Loucy (cell line): ENCODE measurements at regions not wholly inside any gene's neighbourhood (a gene's known extent, or its start where the extent isn't known, plus 50 kb on each side); places are given as distances from the start of the nearest gene placed in this dataset.

ENCODE experiments used
- H2AFZ ChIP-seq: fragments of 200-600 bp; sonication (generic); 2 replicates; pipeline ENCODE4 v1.6.0; 2016; ENCODE audit warnings: antibody characterized with exemption, mild to moderate bottlenecking, low read length, moderate library complexity
- H3F3A ChIP-seq: fragments of 200-600 bp; 2 replicates; pipeline ENCODE4 v1.6.0; 2016; ENCODE audit warnings: antibody characterized with exemption, low read depth, mild to moderate bottlenecking
- H3K27me3 ChIP-seq: fragments of 200-600 bp; sonication (generic); 2 replicates; pipeline ENCODE4 v1.6.1; 2014; ENCODE audit warnings: low read length, mild to moderate bottlenecking; ENCODE audit not compliant: insufficient read depth, poor library complexity, severe bottlenecking
- H3K36me3 ChIP-seq: fragments of 200-600 bp; sonication (generic); 2 replicates; pipeline ENCODE4 v1.6.1; 2016; ENCODE audit warnings: low read length; ENCODE audit not compliant: insufficient read depth
- H3K4me1 ChIP-seq: fragments of 200-600 bp; sonication (generic); 2 replicates; pipeline ENCODE4 v1.5.1; 2014; ENCODE audit warnings: low read length, mild to moderate bottlenecking; ENCODE audit not compliant: insufficient read depth, poor library complexity, severe bottlenecking
- H3K4me2 ChIP-seq: fragments of 200-600 bp; sonication (generic); 2 replicates; pipeline ENCODE4 v1.6.0; 2014; ENCODE audit warnings: antibody characterized with exemption, low read length, low read depth, mild to moderate bottlenecking; ENCODE audit not compliant: poor library complexity, severe bottlenecking
- H3K4me3 ChIP-seq: fragments of 200-600 bp; sonication (generic); 2 replicates; pipeline ENCODE4 v1.5.1; 2014; ENCODE audit warnings: low read length, mild to moderate bottlenecking, mixed read lengths; ENCODE audit not compliant: poor library complexity, severe bottlenecking
- H3K79me2 ChIP-seq: fragments of 200-600 bp; sonication (generic); 2 replicates; pipeline ENCODE4 v1.6.1; 2014; ENCODE audit warnings: low read length; ENCODE audit not compliant: insufficient read depth
- H3K9ac ChIP-seq: fragments of 200-600 bp; sonication (generic); 2 replicates; pipeline ENCODE4 v1.6.0; 2014; ENCODE audit warnings: mild to moderate bottlenecking, low read depth, low read length, moderate library complexity; ENCODE audit not compliant: poor library complexity, severe bottlenecking
- H3K9me2 ChIP-seq: fragments of 200-600 bp; sonication (generic); replicated peaks from 2 replicates; pipeline ENCODE4 v1.6.1; 2016; ENCODE audit warnings: low read depth, low read length, mixed read lengths
- H3K9me3 ChIP-seq: fragments of 200-600 bp; sonication (generic); 2 replicates; pipeline ENCODE4 v1.6.1; 2014; ENCODE audit warnings: mild to moderate bottlenecking, antibody characterized with exemption, low read length, low read depth; ENCODE audit not compliant: insufficient read depth
- H4K20me1 ChIP-seq: fragments of 200-600 bp; sonication (generic); 2 replicates; pipeline ENCODE4 v1.6.0; 2014; ENCODE audit warnings: antibody characterized with exemption, low read length, mild to moderate bottlenecking; ENCODE audit not compliant: insufficient read depth, poor library complexity, severe bottlenecking
- EZH2phosphoT487 ChIP-seq: fragments of 200-600 bp; IDR thresholded peaks from 2 replicates; pipeline ENCODE4 v1.6.1; 2018; ENCODE audit warnings: antibody characterized with exemption, mild to moderate bottlenecking, moderate library complexity, borderline replicate concordance
- TF ChIP-seq, protein P1 (sequence below): fragments of 200-600 bp; sonication (generic); conservative IDR thresholded peaks from 2 replicates; pipeline ENCODE4 v1.5.1; 2014; ENCODE audit warnings: mild to moderate bottlenecking, antibody characterized with exemption, low read length

DNA sequence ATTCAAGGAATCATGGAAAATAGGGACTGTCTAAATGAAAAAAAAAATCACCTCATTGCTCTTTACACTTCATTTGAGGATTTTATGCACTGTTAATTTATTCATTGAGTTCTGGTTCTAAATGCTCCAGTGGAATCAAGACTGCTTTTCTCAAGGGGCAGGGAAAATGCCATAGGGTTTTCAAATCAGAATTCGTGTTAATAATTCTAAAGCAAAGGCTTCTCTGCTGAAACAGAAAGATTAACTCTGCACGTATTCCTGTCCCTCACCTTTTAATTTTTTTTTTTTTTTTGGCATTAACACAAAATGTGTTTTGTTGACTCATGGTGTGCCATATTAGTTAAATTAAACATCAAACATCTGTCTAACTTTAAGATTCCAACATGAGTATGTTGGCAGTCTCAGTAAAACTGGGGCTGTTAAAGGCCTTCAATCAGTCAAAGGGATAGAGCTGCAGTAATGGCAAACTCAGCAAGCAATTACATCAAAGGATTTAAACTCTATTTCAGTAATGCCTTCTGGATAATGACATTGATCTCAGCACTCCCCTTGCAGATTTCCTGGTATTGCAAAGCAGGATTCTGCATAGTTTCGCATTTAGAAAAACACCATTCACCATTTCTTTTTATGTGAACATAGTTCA, 878.1 kb downstream of the RAPGEF2 start:
- H3K9ac ChIP-seq: no peak overlapping the region
- H3F3A ChIP-seq: no peaks in the 10 kb centered on the region
- no peak overlapping the region for H2AFZ ChIP-seq
- no peaks in the 10 kb centered on the region for H4K20me1 ChIP-seq
- H3K36me3 ChIP-seq: no peaks in the 10 kb centered on the region
- H3K79me2 ChIP-seq: no peaks in the 10 kb centered on the region
- no peaks in the 10 kb centered on the region for H3K4me1 ChIP-seq
- no peaks in the 10 kb centered on the region for H3K9me3 ChIP-seq
- TF ChIP-seq, protein P1, sequence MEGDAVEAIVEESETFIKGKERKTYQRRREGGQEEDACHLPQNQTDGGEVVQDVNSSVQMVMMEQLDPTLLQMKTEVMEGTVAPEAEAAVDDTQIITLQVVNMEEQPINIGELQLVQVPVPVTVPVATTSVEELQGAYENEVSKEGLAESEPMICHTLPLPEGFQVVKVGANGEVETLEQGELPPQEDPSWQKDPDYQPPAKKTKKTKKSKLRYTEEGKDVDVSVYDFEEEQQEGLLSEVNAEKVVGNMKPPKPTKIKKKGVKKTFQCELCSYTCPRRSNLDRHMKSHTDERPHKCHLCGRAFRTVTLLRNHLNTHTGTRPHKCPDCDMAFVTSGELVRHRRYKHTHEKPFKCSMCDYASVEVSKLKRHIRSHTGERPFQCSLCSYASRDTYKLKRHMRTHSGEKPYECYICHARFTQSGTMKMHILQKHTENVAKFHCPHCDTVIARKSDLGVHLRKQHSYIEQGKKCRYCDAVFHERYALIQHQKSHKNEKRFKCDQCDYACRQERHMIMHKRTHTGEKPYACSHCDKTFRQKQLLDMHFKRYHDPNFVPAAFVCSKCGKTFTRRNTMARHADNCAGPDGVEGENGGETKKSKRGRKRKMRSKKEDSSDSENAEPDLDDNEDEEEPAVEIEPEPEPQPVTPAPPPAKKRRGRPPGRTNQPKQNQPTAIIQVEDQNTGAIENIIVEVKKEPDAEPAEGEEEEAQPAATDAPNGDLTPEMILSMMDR: no peak
- no peak for TF ChIP-seq EZH2phosphoT487
- no peak overlapping the region for H3K4me3 ChIP-seq
- no peak overlapping the region for H3K4me2 ChIP-seq
- H3K27me3 ChIP-seq: no peaks in the 10 kb centered on the region
- H3K9me2 ChIP-seq: no peaks in the 10 kb centered on the region

DNA sequence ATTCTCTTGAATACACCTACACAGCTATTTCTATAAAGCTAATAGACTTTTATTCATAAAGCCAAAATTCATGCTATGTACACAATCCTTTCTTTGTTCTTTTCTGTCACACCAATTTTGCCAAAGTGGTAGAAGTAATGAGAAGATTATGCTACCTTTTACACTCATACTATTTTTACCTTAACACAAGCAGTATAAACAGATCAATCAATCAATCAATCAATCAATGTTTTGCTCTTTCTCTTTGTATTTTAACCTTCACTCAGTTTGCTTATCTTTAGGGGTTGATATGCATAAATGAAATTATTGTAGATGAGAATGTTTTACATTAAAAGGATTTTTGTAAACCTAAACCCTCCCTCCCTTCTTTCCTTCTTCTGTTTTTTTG, 878.6 kb downstream of the RAPGEF2 start:
- Histone ChIP-seq H2AFZ (no peak overlapping the region), H3K79me2 (no peaks in the 10 kb centered on the region), H3K27me3 (no peaks in the 10 kb centered on the region), H3K36me3 (no peaks in the 10 kb centered on the region), H3K4me2 (no peak overlapping the region), H3K4me1 (no peaks in the 10 kb centered on the region), H3K9ac (no peak overlapping the region), H3F3A (no peaks in the 10 kb centered on the region), H4K20me1 (no peaks in the 10 kb centered on the region), H3K9me2 (no peaks in the 10 kb centered on the region), H3K9me3 (no peaks in the 10 kb centered on the region), H3K4me3 (no peak overlapping the region)
- TF ChIP-seq, protein P1: no peak
- no peak for TF ChIP-seq EZH2phosphoT487

DNA sequence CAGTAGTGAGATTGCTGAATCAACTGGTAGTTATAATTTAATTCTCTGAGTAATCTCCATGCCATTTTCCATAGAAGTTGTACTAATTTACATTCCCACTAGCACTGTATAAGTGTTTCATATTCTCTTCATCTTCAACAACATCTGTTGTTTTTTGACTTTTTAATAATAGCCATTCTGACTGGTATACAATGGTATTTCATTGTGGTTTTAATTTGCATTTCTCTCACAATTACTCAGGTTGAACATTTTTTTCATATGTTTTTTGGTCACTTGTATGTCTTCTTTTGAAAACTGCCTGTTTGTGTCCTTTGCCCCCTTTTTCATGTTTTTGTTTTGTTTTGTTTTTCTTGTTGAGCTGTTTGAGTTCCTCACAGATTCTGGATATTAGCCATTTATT, 880.2 kb downstream of the RAPGEF2 start:
- Histone ChIP-seq H3K9me2 (no peaks in the 10 kb centered on the region), H3K9me3 (no peaks in the 10 kb centered on the region), H3K27me3 (no peaks in the 10 kb centered on the region), H3K4me2 (no peak overlapping the region), H3F3A (no peaks in the 10 kb centered on the region), H3K4me1 (no peaks in the 10 kb centered on the region), H4K20me1 (no peaks in the 10 kb centered on the region), H3K4me3 (no peak overlapping the region), H3K79me2 (no peaks in the 10 kb centered on the region), H3K36me3 (no peaks in the 10 kb centered on the region), H2AFZ (no peak overlapping the region), H3K9ac (no peak overlapping the region)
- TF ChIP-seq EZH2phosphoT487: no peak
- TF ChIP-seq, protein P1: no peak
